Astrocyte (in vitro differentiated cells and primary cell): ENCODE measurements at regions not wholly inside any gene's neighbourhood (a gene's known extent, or its start where the extent isn't known, plus 50 kb on each side); places are given as distances from the start of the nearest gene placed in this dataset.

ENCODE experiments used
- DNase-seq: peaks from one replicate; pipeline ENCODE4 v3.0.0-alpha.2; 2010; ENCODE audit warnings: low read depth
- FAIRE-seq: peaks from 2 replicates; lab custom pipeline; 2011; peaks lifted over from hg19 to GRCh38; lab: Jason Lieb, UNC
- H2AFZ ChIP-seq: 2 replicates; pipeline ENCODE4 v1.6.0; 2012; ENCODE audit warnings: low read depth, low read length, inconsistent platforms
- H3K27ac ChIP-seq: 2 replicates; pipeline ENCODE4 v1.5.1; 2011; ENCODE audit warnings: low read depth, low read length, inconsistent platforms
- H3K27me3 ChIP-seq: 2 replicates; pipeline ENCODE4 v1.6.0; 2011; ENCODE audit warnings: low read length, inconsistent platforms; ENCODE audit not compliant: insufficient read depth
- H3K36me3 ChIP-seq: 2 replicates; pipeline ENCODE4 v1.5.1; 2011; ENCODE audit warnings: low read length, inconsistent platforms; ENCODE audit not compliant: insufficient read depth
- H3K4me1 ChIP-seq: 2 replicates; pipeline ENCODE4 v1.5.1; 2011; ENCODE audit warnings: low read length, inconsistent platforms; ENCODE audit not compliant: insufficient read depth
- H3K4me2 ChIP-seq: 2 replicates; pipeline ENCODE4 v1.6.0; 2012; ENCODE audit warnings: low read length, inconsistent platforms
- H3K4me3 ChIP-seq: 2 replicates; pipeline ENCODE4 v1.5.1; 2011; ENCODE audit warnings: low read depth, mild to moderate bottlenecking, low read length, inconsistent platforms; ENCODE audit not compliant: insufficient read depth
- H3K79me2 ChIP-seq: 2 replicates; pipeline ENCODE4 v1.6.0; 2012; ENCODE audit warnings: mild to moderate bottlenecking, low read length, inconsistent platforms; ENCODE audit not compliant: insufficient read depth
- H3K9ac ChIP-seq: 2 replicates; pipeline ENCODE4 v1.6.0; 2012; ENCODE audit warnings: mild to moderate bottlenecking, low read length, inconsistent platforms
- H3K9me3 ChIP-seq: 2 replicates; pipeline ENCODE4 v1.5.1; 2012; ENCODE audit warnings: low read depth, mild to moderate bottlenecking, low read length, inconsistent platforms; ENCODE audit not compliant: insufficient read depth
- H4K20me1 ChIP-seq: 2 replicates; pipeline ENCODE4 v1.6.0; 2012; ENCODE audit warnings: low read length, inconsistent platforms; ENCODE audit not compliant: insufficient read depth
- H3K27ac Mint-ChIP-seq: one replicate; pipeline ENCODE4 v1.8.0; 2021; ENCODE audit warnings: mild to moderate bottlenecking, mixed read lengths; ENCODE audit not compliant: unreplicated experiment
- H3K27me3 Mint-ChIP-seq: one replicate; pipeline ENCODE4 v1.8.0; 2021; ENCODE audit warnings: low read depth, mixed read lengths; ENCODE audit not compliant: unreplicated experiment
- H3K36me3 Mint-ChIP-seq: one replicate; pipeline ENCODE4 v1.8.0; 2021; ENCODE audit warnings: low read depth, mixed read lengths; ENCODE audit not compliant: unreplicated experiment
- H3K4me1 Mint-ChIP-seq: one replicate; pipeline ENCODE4 v1.8.0; 2021; ENCODE audit warnings: low read depth, mixed read lengths; ENCODE audit not compliant: unreplicated experiment
- H3K4me3 Mint-ChIP-seq: one replicate; pipeline ENCODE4 v1.8.0; 2021; ENCODE audit warnings: mild to moderate bottlenecking, moderate library complexity, mixed read lengths; ENCODE audit not compliant: unreplicated experiment
- H3K9me3 Mint-ChIP-seq: one replicate; pipeline ENCODE4 v1.8.0; 2021; ENCODE audit warnings: mild to moderate bottlenecking, mixed read lengths; ENCODE audit not compliant: unreplicated experiment
- CTCF ChIP-seq: IDR thresholded peaks from 2 replicates; pipeline ENCODE4 v1.5.1; 2011; ENCODE audit warnings: low read depth, mild to moderate bottlenecking, inconsistent platforms, low read length, moderate library complexity; ENCODE audit not compliant: insufficient read depth
- EZH2 ChIP-seq: IDR thresholded peaks from 2 replicates; pipeline ENCODE4 v1.6.1; 2012; ENCODE audit warnings: mild to moderate bottlenecking, low read length, inconsistent platforms; ENCODE audit not compliant: insufficient read depth

- peak; percentile 71 for FAIRE-seq
- Histone ChIP-seq H3K4me3 (no peak overlapping the region), H3K79me2 (no peaks in the 10 kb centered on the region), H3K36me3 (no peaks in the 10 kb centered on the region), H3K9ac (no peak overlapping the region), H3K9me3 (no peaks in the 10 kb centered on the region), H3K4me1 (peaks cover 10% of the 10 kb centered on the region), H2AFZ (no peak overlapping the region), H3K27me3 (no peaks in the 10 kb centered on the region), H4K20me1 (no peaks in the 10 kb centered on the region), H3K27ac (no peak overlapping the region), H3K4me2 (peak overlapping the region; percentile 26)
- Mint-ChIP-seq H3K27ac (peak overlapping the region; percentile 73), H3K9me3 (no peaks in the 10 kb centered on the region), H3K4me1 (peaks cover 35% of the 10 kb centered on the region), H3K4me3 (no peak overlapping the region), H3K36me3 (no peaks in the 10 kb centered on the region), H3K27me3 (no peaks in the 10 kb centered on the region)
- peak; percentile 36 for DNase-seq
- TF ChIP-seq CTCF (no peak), EZH2 (no peak)
These were observed 79.0 kb downstream of the TMX1 start for GRCh38 chr14:51318813-51319597.

DNA sequence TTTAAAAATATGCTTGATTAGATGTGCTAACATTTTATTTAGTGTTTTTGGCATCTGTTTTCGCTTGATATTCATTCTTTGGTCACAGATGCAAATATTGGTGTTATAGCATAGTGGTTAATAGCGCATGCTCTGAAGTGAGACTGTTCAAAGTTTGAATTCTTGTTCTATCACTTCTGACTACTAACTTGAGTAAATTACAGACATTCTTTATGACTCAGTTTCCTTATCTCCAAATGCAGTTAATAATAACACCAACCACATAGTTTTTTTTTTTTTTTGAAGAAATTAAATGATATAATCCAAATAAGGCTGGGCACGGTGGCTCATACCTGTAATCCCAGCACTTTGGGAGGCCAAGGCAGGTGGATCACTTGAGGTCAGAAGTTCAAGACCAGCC is 81.0 kb downstream of the TMX1 start:
- Histone ChIP-seq H2AFZ (no peak overlapping the region), H3K9me3 (no peaks in the 10 kb centered on the region), H3K9ac (no peak overlapping the region), H3K36me3 (no peaks in the 10 kb centered on the region), H3K4me1 (peaks cover 10% of the 10 kb centered on the region), H3K27ac (no peak overlapping the region), H3K4me2 (no peak overlapping the region), H3K27me3 (no peaks in the 10 kb centered on the region), H3K79me2 (no peaks in the 10 kb centered on the region), H4K20me1 (no peaks in the 10 kb centered on the region), H3K4me3 (no peak overlapping the region)
- FAIRE-seq (no peak), DNase-seq (peak; percentile 54)
- no peak overlapping the region for H3K27ac Mint-ChIP-seq
- H3K4me3 Mint-ChIP-seq = no peak overlapping the region
- no peak for TF ChIP-seq CTCF
- TF ChIP-seq EZH2 = no peak
- no peaks in the 10 kb centered on the region for H3K27me3 Mint-ChIP-seq
- H3K4me1 Mint-ChIP-seq = peaks cover 33% of the 10 kb centered on the region
- no peaks in the 10 kb centered on the region for H3K36me3 Mint-ChIP-seq
- no peaks in the 10 kb centered on the region for H3K9me3 Mint-ChIP-seq

- no peak overlapping the region for H3K27ac Mint-ChIP-seq
- no peaks in the 10 kb centered on the region for H3K36me3 Mint-ChIP-seq
- DNase-seq (no peak), FAIRE-seq (peak; percentile 29)
- H3K4me3 Mint-ChIP-seq = no peak overlapping the region
- Histone ChIP-seq H3K27ac (no peak overlapping the region), H3K79me2 (no peaks in the 10 kb centered on the region), H4K20me1 (no peaks in the 10 kb centered on the region), H2AFZ (no peak overlapping the region), H3K4me2 (no peak overlapping the region), H3K4me1 (peaks cover 24% of the 10 kb centered on the region), H3K9me3 (no peaks in the 10 kb centered on the region), H3K27me3 (no peaks in the 10 kb centered on the region), H3K36me3 (no peaks in the 10 kb centered on the region), H3K4me3 (no peak overlapping the region), H3K9ac (no peak overlapping the region)
- no peaks in the 10 kb centered on the region for H3K9me3 Mint-ChIP-seq
- no peaks in the 10 kb centered on the region for H3K27me3 Mint-ChIP-seq
- H3K4me1 Mint-ChIP-seq = peaks cover 45% of the 10 kb centered on the region
- TF ChIP-seq CTCF (no peak), EZH2 (no peak)
These were observed 83.4 kb downstream of the TMX1 start for GRCh38 chr14:51323492-51323891.
